ENCODE measurements at regions not wholly inside any gene's neighbourhood (a gene's known extent, or its start where the extent isn't known, plus 50 kb on each side); places are given as distances from the start of the nearest gene placed in this dataset.

- H3K4me3 Mint-ChIP-seq, result no peak overlapping the region
- no peaks in the 10 kb centered on the region for H3K9me3 Mint-ChIP-seq (ENCODE audit: insufficient read depth)
- Histone ChIP-seq H3K4me1 (ENCODE audit: control insufficient read depth in 2 of 2, insufficient read depth in 2 of 2, low read length in 2 of 2) (no peaks in the 10 kb centered on the region), H3K9me3 (ENCODE audit: control extremely low read depth in 1 of 3, control insufficient read depth in 2 of 3, insufficient read depth in 1 of 3, low read length in 2 of 3) (no peaks in the 10 kb centered on the region), H3K79me2 (ENCODE audit: control insufficient read depth, insufficient read depth, low read length) (no peaks in the 10 kb centered on the region), H3K4me3 (ENCODE audit: control extremely low read depth in 1 of 5, extremely low read depth in 1 of 5, insufficient read depth in 1 of 5, low read depth in 2 of 5, low read length in 4 of 5) (no peak overlapping the region), H3K9ac (ENCODE audit: low read length) (no peak overlapping the region), H4K20me1 (ENCODE audit: control insufficient read depth, insufficient read depth, low read length, poor library complexity, severe bottlenecking) (no peaks in the 10 kb centered on the region), H3K27ac (ENCODE audit: low read length in 2 of 2) (no peak overlapping the region), H3K27me3 (replicated peaks in 1 of 4; ENCODE audit: control extremely low read depth in 1 of 4, control insufficient read depth in 3 of 4, insufficient read depth in 4 of 4, low read length in 3 of 4) (no peaks in the 10 kb centered on the region), H2AFZ (ENCODE audit: insufficient read depth, low read depth, low read length, poor library complexity, severe bottlenecking) (no peak overlapping the region), H3K36me3 (replicated peaks in 1 of 2; ENCODE audit: control extremely low read depth in 1 of 2, control insufficient read depth in 1 of 2, extremely low read depth in 1 of 2, insufficient read depth in 2 of 2, low read length in 1 of 2) (no peaks in the 10 kb centered on the region), H3K4me2 (replicated peaks; ENCODE audit: low read depth, low read length, poor library complexity, severe bottlenecking) (no peak overlapping the region)
- intact Hi-C loops (cut with micrococcal nuclease), result no loop called here
- no peak for TF ChIP-seq EZH2 (IDR thresholded peaks at IDR 0.05; ENCODE audit: borderline replicate concordance, insufficient read depth, low read depth, low read length, poor library complexity, severe bottlenecking)
- no peak for TF ChIP-seq CTCF (IDR thresholded peaks at IDR 0.05)
- peaks cover 13% of the 10 kb centered on the region for H3K27me3 Mint-ChIP-seq
- ChIA-PET CTCF (no interaction called here), POLR2A (no interaction called here)
- H3K4me1 Mint-ChIP-seq, result no peaks in the 10 kb centered on the region
- no peak for DNase-seq
- H3K27ac Mint-ChIP-seq, result no peak overlapping the region
- WGBS (ENCODE audit: insufficient coverage), result 55% methylated on average over 2 of the region's 2 CpGs
- no peak for ATAC-seq (ENCODE audit: low read depth)
Measured at GRCh38 chr20:24309596-24309995, 159.8 kb upstream of the SYNDIG1 start.

- no peak for DNase-seq
- no peak overlapping the region for H3K4me3 Mint-ChIP-seq
- 5% methylated on average over 3 of the region's 6 CpGs for WGBS (ENCODE audit: insufficient coverage)
- Histone ChIP-seq H3K36me3 (replicated peaks in 1 of 2; ENCODE audit: control extremely low read depth in 1 of 2, control insufficient read depth in 1 of 2, extremely low read depth in 1 of 2, insufficient read depth in 2 of 2, low read length in 1 of 2) (no peaks in the 10 kb centered on the region), H3K27me3 (replicated peaks in 1 of 4; ENCODE audit: control extremely low read depth in 1 of 4, control insufficient read depth in 3 of 4, insufficient read depth in 4 of 4, low read length in 3 of 4) (no peaks in the 10 kb centered on the region), H2AFZ (ENCODE audit: insufficient read depth, low read depth, low read length, poor library complexity, severe bottlenecking) (no peak overlapping the region), H3K9ac (ENCODE audit: low read length) (no peak overlapping the region), H3K27ac (ENCODE audit: low read length in 2 of 2) (no peak overlapping the region), H3K9me3 (ENCODE audit: control extremely low read depth in 1 of 3, control insufficient read depth in 2 of 3, insufficient read depth in 1 of 3, low read length in 2 of 3) (no peaks in the 10 kb centered on the region), H3K79me2 (ENCODE audit: control insufficient read depth, insufficient read depth, low read length) (no peaks in the 10 kb centered on the region), H4K20me1 (ENCODE audit: control insufficient read depth, insufficient read depth, low read length, poor library complexity, severe bottlenecking) (no peaks in the 10 kb centered on the region), H3K4me1 (ENCODE audit: control insufficient read depth in 2 of 2, insufficient read depth in 2 of 2, low read length in 2 of 2) (no peaks in the 10 kb centered on the region), H3K4me3 (ENCODE audit: control extremely low read depth in 1 of 5, extremely low read depth in 1 of 5, insufficient read depth in 1 of 5, low read depth in 2 of 5, low read length in 4 of 5) (no peak overlapping the region), H3K4me2 (replicated peaks; ENCODE audit: low read depth, low read length, poor library complexity, severe bottlenecking) (no peak overlapping the region)
- H3K4me1 Mint-ChIP-seq, result no peaks in the 10 kb centered on the region
- intact Hi-C loops (cut with micrococcal nuclease), result no loop called here
- ChIA-PET POLR2A (no interaction called here), CTCF (no interaction called here)
- TF ChIP-seq EZH2 (IDR thresholded peaks at IDR 0.05; ENCODE audit: borderline replicate concordance, insufficient read depth, low read depth, low read length, poor library complexity, severe bottlenecking) (no peak), CTCF (IDR thresholded peaks at IDR 0.05) (no peak)
- H3K27ac Mint-ChIP-seq, result no peak overlapping the region
- H3K27me3 Mint-ChIP-seq, result peaks cover 20% of the 10 kb centered on the region
- no peak for ATAC-seq (ENCODE audit: low read depth)
- no peaks in the 10 kb centered on the region for H3K9me3 Mint-ChIP-seq (ENCODE audit: insufficient read depth)
Measured at GRCh38 chr20:24305371-24305770, 164.1 kb upstream of the SYNDIG1 start.
